GM23248 (cell line): ENCODE measurements at regions not wholly inside any gene's neighbourhood (a gene's known extent, or its start where the extent isn't known, plus 50 kb on each side); places are given as distances from the start of the nearest gene placed in this dataset.

Experiments
- DNase-seq: peaks from one replicate; pipeline ENCODE4 v3.0.0-alpha.2; 2015
- H2AFZ ChIP-seq: fragments of 200-600 bp; sonication (generic); 2 replicates; pipeline ENCODE4 v1.6.1; 2016; ENCODE audit warnings: antibody characterized with exemption
- H3F3A ChIP-seq: fragments of 200-600 bp; sonication (generic); 2 replicates; pipeline ENCODE4 v1.6.1; 2016; ENCODE audit warnings: mild to moderate bottlenecking, antibody characterized with exemption, mixed run types; ENCODE audit not compliant: insufficient read depth
- H3K27ac ChIP-seq: fragments of 200-600 bp; sonication (generic); 2 replicates; pipeline ENCODE4 v1.5.1; 2016; ENCODE audit warnings: mild to moderate bottlenecking
- H3K27me3 ChIP-seq: fragments of 200-600 bp; sonication (generic); replicated peaks from 2 replicates; pipeline ENCODE4 v1.6.1; 2016; ENCODE audit warnings: mild to moderate bottlenecking; ENCODE audit not compliant: insufficient read depth
- H3K36me3 ChIP-seq: fragments of 200-600 bp; sonication (generic); 2 replicates; pipeline ENCODE4 v1.6.1; 2016; ENCODE audit warnings: low read depth, mild to moderate bottlenecking
- H3K4me1 ChIP-seq: fragments of 200-600 bp; sonication (generic); 2 replicates; pipeline ENCODE4 v1.6.1; 2016; ENCODE audit warnings: mild to moderate bottlenecking; ENCODE audit not compliant: insufficient read depth
- H3K4me2 ChIP-seq: fragments of 200-600 bp; sonication (generic); one replicate; pipeline ENCODE4 v1.6.1; 2016; ENCODE audit warnings: mild to moderate bottlenecking; ENCODE audit not compliant: unreplicated experiment
- H3K4me3 ChIP-seq: fragments of 200-600 bp; sonication (generic); 2 replicates; pipeline ENCODE4 v1.5.1; 2016; ENCODE audit warnings: mild to moderate bottlenecking
- H3K79me2 ChIP-seq: fragments of 200-600 bp; sonication (generic); 2 replicates; pipeline ENCODE4 v1.6.1; 2016; ENCODE audit warnings: mild to moderate bottlenecking; ENCODE audit not compliant: insufficient read depth
- H3K9ac ChIP-seq: fragments of 200-600 bp; sonication (generic); 2 replicates; pipeline ENCODE4 v1.6.1; 2016; ENCODE audit warnings: mild to moderate bottlenecking
- H3K9me2 ChIP-seq: fragments of 200-600 bp; sonication (generic); 2 replicates; pipeline ENCODE4 v1.6.1; 2016; ENCODE audit warnings: mixed run types, mild to moderate bottlenecking, moderate library complexity; ENCODE audit not compliant: insufficient read depth
- H3K9me3 ChIP-seq: fragments of 200-600 bp; sonication (generic); one replicate; pipeline ENCODE4 v1.6.1; 2017; ENCODE audit warnings: low read depth
- H4K20me1 ChIP-seq: fragments of 200-600 bp; sonication (generic); 2 replicates; pipeline ENCODE4 v1.6.0; 2016; ENCODE audit not compliant: insufficient read depth
- EZH2 ChIP-seq: fragments of 200-600 bp; sonication (generic); IDR thresholded peaks from 2 replicates; pipeline ENCODE4 v1.6.1; 2018; ENCODE audit warnings: antibody characterized with exemption, mild to moderate bottlenecking; ENCODE audit not compliant: insufficient read depth, poor library complexity, severe bottlenecking
- EZH2phosphoT487 ChIP-seq: fragments of 200-600 bp; sonication (generic); IDR thresholded peaks from 2 replicates; pipeline ENCODE4 v1.6.1; 2018; ENCODE audit warnings: antibody characterized with exemption, moderate library complexity, mild to moderate bottlenecking, low read depth; ENCODE audit not compliant: insufficient read depth
- WGBS, 2 experiments: methylation state at CpG; one replicate each; pipeline ENCODE4 v1.1.6; 2015 to 2017; ENCODE audit warnings: low lambda C conversion rate in 2 of 2, low coverage in 1 of 2; ENCODE audit errors: missing lambda C conversion rate in 2 of 2; 5-methylcytosine and 5-hydroxymethylcytosine counted together
- in situ Hi-C: fragments of 300-500 bp; cut with MboI; formaldehyde crosslinking; loops from 2 replicates; pipeline ENCODE4 v1.15.0; 2020

DNA sequence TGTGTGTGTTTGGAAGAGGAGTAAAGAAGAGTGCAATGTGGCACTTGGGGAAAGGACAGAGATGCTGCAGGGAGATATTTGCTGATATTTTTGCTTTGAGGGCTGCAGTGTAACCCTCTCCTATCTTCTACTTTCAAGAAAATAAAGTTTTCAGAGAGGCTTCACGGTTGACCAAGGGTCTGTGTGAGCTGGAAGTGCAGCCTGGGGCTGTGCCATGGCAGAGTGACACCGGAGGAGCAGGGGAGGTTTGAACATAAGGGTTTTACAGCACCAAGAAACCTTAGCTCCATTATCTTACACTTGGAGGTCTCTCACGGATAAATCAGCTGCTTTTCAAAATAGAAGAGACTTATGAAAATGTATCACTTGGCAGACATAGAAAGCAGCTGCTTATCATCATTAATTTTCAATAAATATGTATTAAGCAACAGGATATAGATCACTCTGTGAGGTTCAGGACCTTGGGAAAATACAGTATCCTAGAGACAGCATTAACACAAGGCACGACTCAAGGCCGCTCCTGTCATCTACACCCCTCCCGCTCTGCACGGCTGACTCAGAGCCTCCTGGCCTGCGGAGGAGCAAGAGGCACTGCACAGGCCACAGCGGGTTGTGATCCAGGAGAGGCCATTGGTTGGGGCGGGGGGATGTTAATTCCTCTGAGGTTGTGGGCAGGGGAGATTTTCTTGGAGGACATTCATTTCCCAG, 127.8 kb downstream of the COPS8 start:
- in situ Hi-C loops = no loop called here
- Histone ChIP-seq H3K4me2 (peak overlapping the region; percentile 24), H3K27me3 (no peaks in the 10 kb centered on the region), H3K9me2 (no peaks in the 10 kb centered on the region), H3K27ac (peak overlapping the region; percentile 77), H3K36me3 (no peaks in the 10 kb centered on the region), H3K4me3 (no peak overlapping the region), H3K9me3 (no peaks in the 10 kb centered on the region), H3K79me2 (no peaks in the 10 kb centered on the region), H4K20me1 (no peaks in the 10 kb centered on the region), H3F3A (peaks cover 50% of the 10 kb centered on the region), H3K4me1 (peaks cover 39% of the 10 kb centered on the region), H3K9ac (peak overlapping the region; percentile 74), H2AFZ (no peak overlapping the region)
- TF ChIP-seq EZH2phosphoT487 = no peak
- TF ChIP-seq EZH2 = no peak
- WGBS, 2 experiments = 11 to 12% methylated on average over 10 of the region's 10 CpGs
- DNase-seq = peak; percentile 94

GRCh38 chr2:237214030-237214675, 128.5 kb downstream of the COPS8 start:
- TF ChIP-seq EZH2phosphoT487 = no peak
- TF ChIP-seq EZH2 = no peak
- Histone ChIP-seq H3K27me3 (no peaks in the 10 kb centered on the region), H3K4me2 (peak overlapping the region; percentile 13), H3K79me2 (no peaks in the 10 kb centered on the region), H3K9me3 (no peaks in the 10 kb centered on the region), H2AFZ (no peak overlapping the region), H3F3A (peaks cover 50% of the 10 kb centered on the region), H3K4me3 (no peak overlapping the region), H4K20me1 (no peaks in the 10 kb centered on the region), H3K4me1 (peaks cover 39% of the 10 kb centered on the region), H3K9me2 (no peaks in the 10 kb centered on the region), H3K36me3 (no peaks in the 10 kb centered on the region), H3K9ac (peak overlapping the region; percentile 74; the same call in 1 of the 2 replicates), H3K27ac (peak overlapping the region; percentile 77)
- no peak for DNase-seq
- 63 to 69% methylated on average over 8 of the region's 8 CpGs for WGBS, 2 experiments
- in situ Hi-C loops = no loop called here

DNA sequence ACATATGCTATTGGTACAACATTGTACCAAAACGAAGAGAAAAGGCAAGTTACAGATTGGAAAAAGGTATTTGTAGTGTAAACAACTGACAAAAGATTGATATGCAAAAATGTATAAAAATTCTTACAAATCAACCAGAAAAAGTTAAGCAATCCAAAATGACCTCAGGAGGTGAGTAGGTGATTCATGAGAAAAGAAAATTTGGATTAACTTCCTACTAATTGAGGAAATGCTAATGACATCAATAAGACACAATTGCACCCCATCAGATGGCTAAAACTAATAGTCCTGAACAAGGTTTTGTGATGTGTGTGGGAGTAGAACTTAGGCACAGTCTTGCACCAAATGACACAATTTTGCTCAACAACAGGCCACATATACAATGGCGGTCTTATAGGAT, 129.3 kb downstream of the COPS8 start:
- Histone ChIP-seq H3K4me3 (no peak overlapping the region), H3K27me3 (no peaks in the 10 kb centered on the region), H3K36me3 (no peaks in the 10 kb centered on the region), H3K79me2 (no peaks in the 10 kb centered on the region), H2AFZ (no peak overlapping the region), H3K4me2 (no peak overlapping the region), H3K27ac (no peak overlapping the region; the same call in 1 of the 2 replicates), H3K4me1 (peaks cover 37% of the 10 kb centered on the region), H3K9me2 (no peaks in the 10 kb centered on the region), H3K9me3 (no peaks in the 10 kb centered on the region), H3K9ac (no peak overlapping the region), H3F3A (peaks cover 49% of the 10 kb centered on the region), H4K20me1 (no peaks in the 10 kb centered on the region)
- no peak for TF ChIP-seq EZH2
- TF ChIP-seq EZH2phosphoT487 = no peak
- in situ Hi-C loops = no loop called here
- WGBS, 2 experiments = 93 to 97% methylated on average over 2 of the region's 2 CpGs
- peak; percentile 22 for DNase-seq

- Histone ChIP-seq H3F3A (peaks cover 45% of the 10 kb centered on the region), H3K4me1 (peaks cover 59% of the 10 kb centered on the region), H3K4me3 (no peak overlapping the region), H3K4me2 (peak overlapping the region; percentile 50), H2AFZ (peak overlapping the region; percentile 6; the same call in 1 of the 2 replicates), H3K79me2 (no peaks in the 10 kb centered on the region), H4K20me1 (no peaks in the 10 kb centered on the region), H3K27ac (peak overlapping the region; percentile 79), H3K27me3 (no peaks in the 10 kb centered on the region), H3K36me3 (no peaks in the 10 kb centered on the region), H3K9me3 (no peaks in the 10 kb centered on the region), H3K9me2 (no peaks in the 10 kb centered on the region), H3K9ac (peak overlapping the region; percentile 46)
- in situ Hi-C loops = no loop called here
- DNase-seq = peak; percentile 14
- TF ChIP-seq EZH2 (no peak), EZH2phosphoT487 (no peak)
- 40 to 47% methylated on average over 7 of the region's 7 CpGs for WGBS, 2 experiments
These were observed 132.4 kb downstream of the COPS8 start for GRCh38 chr2:237217995-237218616.
